Caco-2 (cell line): ENCODE measurements at regions not wholly inside any gene's neighbourhood (a gene's known extent, or its start where the extent isn't known, plus 50 kb on each side); places are given as distances from the start of the nearest gene placed in this dataset.

Source experiments
- BruUV-seq: library from RNA; stranded (reverse); fragments of 400-500 nt; replicated peaks from 2 replicates; lab custom pipeline; 2021; lab: Mats Ljungman, UMichigan
- CTCF ChIA-PET: fragments of 300-600 bp; sonication (Branson Sonifier 250); formaldehyde crosslinking; loops from one replicate; lab custom pipeline; 2022; ENCODE audit warnings: antibody characterized with exemption; lab: Charles Lee
- POLR2A ChIA-PET: fragments of 300-600 bp; sonication (Branson Sonifier 250); formaldehyde crosslinking; loops from one replicate; lab custom pipeline; 2022; ENCODE audit warnings: antibody characterized with exemption; lab: Charles Lee
- DNase-seq, 2 experiments: peaks; one replicate each; pipeline versions ENCODE4 v3.0.0 to v3.0.0-alpha.2; 2020 to 2022
- H3K27me3 ChIP-seq: replicated peaks from 2 replicates; pipeline ENCODE4 v1.6.0; 2011; ENCODE audit warnings: low read length; ENCODE audit not compliant: control insufficient read depth, insufficient read depth
- H3K36me3 ChIP-seq: 2 replicates; pipeline ENCODE4 v1.5.1; 2011; ENCODE audit warnings: low read length; ENCODE audit not compliant: control insufficient read depth, insufficient read depth
- H3K4me1 ChIP-seq: fragments of 250-450 bp; sonication (Bioruptor Pico); 2 replicates; pipeline ENCODE4 v1.5.1; 2020; ENCODE audit warnings: mild to moderate bottlenecking
- H3K4me3 ChIP-seq: 2 replicates; pipeline ENCODE4 v1.5.1; 2011; ENCODE audit warnings: low read depth, mild to moderate bottlenecking, control low read depth, low read length
- H3K9me3 ChIP-seq: fragments of 250-450 bp; sonication (Bioruptor Pico); 2 replicates; pipeline ENCODE4 v1.5.1; 2020; ENCODE audit warnings: mild to moderate bottlenecking, moderate library complexity
- H3K27ac Mint-ChIP-seq: one replicate; pipeline ENCODE4 v1.8.0; 2022; ENCODE audit warnings: mixed read lengths; ENCODE audit not compliant: unreplicated experiment
- H3K27me3 Mint-ChIP-seq: one replicate; pipeline ENCODE4 v1.8.0; 2022; ENCODE audit warnings: mixed read lengths; ENCODE audit not compliant: insufficient read depth, unreplicated experiment
- H3K36me3 Mint-ChIP-seq: one replicate; pipeline ENCODE4 v1.8.0; 2022; ENCODE audit warnings: mild to moderate bottlenecking, mixed read lengths; ENCODE audit not compliant: insufficient read depth, unreplicated experiment
- H3K4me1 Mint-ChIP-seq: one replicate; pipeline ENCODE4 v1.8.0; 2022; ENCODE audit warnings: low read depth, mixed read lengths; ENCODE audit not compliant: unreplicated experiment
- H3K4me3 Mint-ChIP-seq: one replicate; pipeline ENCODE4 v1.8.0; 2022; ENCODE audit warnings: mild to moderate bottlenecking, moderate library complexity, mixed read lengths; ENCODE audit not compliant: unreplicated experiment
- H3K9me3 Mint-ChIP-seq: one replicate; pipeline ENCODE4 v1.8.0; 2022; ENCODE audit warnings: mixed read lengths; ENCODE audit not compliant: unreplicated experiment
- intact Hi-C: fragments of 100-400 bp; cut with micrococcal nuclease; formaldehyde crosslinking; loops from one replicate; pipeline ENCODE4 v1.10.0; 2022; ENCODE audit not compliant: unreplicated experiment
- TF ChIP-seq, protein P1 (sequence below), 2 experiments: fragments of 200-600 bp in 1 of 2; IDR thresholded peaks; 1 replicate in 1 of 2; 2 replicates in 1 of 2; pipeline versions ENCODE4 v1.5.1 to v1.8.0; 2011 to 2022; ENCODE audit warnings: antibody characterized with exemption in 1 of 2, control low read depth in 1 of 2, inconsistent platforms in 1 of 2, low read depth in 1 of 2, low read length in 1 of 2, mild to moderate bottlenecking in 1 of 2, moderate library complexity in 1 of 2; ENCODE audit not compliant: insufficient read depth in 1 of 2, severe bottlenecking in 1 of 2, unreplicated experiment in 1 of 2

DNA sequence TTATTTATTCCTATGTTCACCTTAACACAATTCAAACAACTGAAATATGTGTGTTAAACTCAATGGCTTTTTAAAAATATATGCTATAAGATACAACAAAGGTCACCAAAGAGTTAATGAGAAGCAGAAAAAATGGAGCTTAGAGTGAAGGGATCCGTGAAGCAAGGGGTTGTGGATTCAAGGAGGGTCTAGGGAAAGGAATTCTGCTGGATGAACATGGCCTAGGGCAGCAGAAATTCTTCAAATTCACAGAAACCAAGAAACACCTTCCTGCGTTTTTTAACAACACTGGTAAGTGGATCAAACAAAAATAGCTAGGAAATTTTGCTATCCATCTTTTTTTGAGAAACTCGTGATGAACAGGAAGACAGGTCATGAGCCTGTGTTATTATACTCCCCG lies 59.3 kb upstream of the PLSCR5 start:
- Mint-ChIP-seq H3K4me1 (no peaks in the 10 kb centered on the region), H3K27ac (no peak overlapping the region), H3K9me3 (no peaks in the 10 kb centered on the region), H3K27me3 (peaks cover 3% of the 10 kb centered on the region), H3K36me3 (no peaks in the 10 kb centered on the region), H3K4me3 (no peak overlapping the region)
- TF ChIP-seq, protein P1, sequence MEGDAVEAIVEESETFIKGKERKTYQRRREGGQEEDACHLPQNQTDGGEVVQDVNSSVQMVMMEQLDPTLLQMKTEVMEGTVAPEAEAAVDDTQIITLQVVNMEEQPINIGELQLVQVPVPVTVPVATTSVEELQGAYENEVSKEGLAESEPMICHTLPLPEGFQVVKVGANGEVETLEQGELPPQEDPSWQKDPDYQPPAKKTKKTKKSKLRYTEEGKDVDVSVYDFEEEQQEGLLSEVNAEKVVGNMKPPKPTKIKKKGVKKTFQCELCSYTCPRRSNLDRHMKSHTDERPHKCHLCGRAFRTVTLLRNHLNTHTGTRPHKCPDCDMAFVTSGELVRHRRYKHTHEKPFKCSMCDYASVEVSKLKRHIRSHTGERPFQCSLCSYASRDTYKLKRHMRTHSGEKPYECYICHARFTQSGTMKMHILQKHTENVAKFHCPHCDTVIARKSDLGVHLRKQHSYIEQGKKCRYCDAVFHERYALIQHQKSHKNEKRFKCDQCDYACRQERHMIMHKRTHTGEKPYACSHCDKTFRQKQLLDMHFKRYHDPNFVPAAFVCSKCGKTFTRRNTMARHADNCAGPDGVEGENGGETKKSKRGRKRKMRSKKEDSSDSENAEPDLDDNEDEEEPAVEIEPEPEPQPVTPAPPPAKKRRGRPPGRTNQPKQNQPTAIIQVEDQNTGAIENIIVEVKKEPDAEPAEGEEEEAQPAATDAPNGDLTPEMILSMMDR (IDR thresholded peaks at IDR 0.05; ENCODE audit: insufficient read depth in 1 of 2, low read depth in 1 of 2, low read length in 1 of 2, severe bottlenecking in 1 of 2, unreplicated experiment in 1 of 2): no peak
- no TSS peak for BruUV-seq
- Histone ChIP-seq H3K4me3 (no peak overlapping the region), H3K36me3 (no peaks in the 10 kb centered on the region), H3K27me3 (no peaks in the 10 kb centered on the region), H3K9me3 (peaks cover 8% of the 10 kb centered on the region; the same call in 1 of the 2 replicates), H3K4me1 (no peaks in the 10 kb centered on the region)
- ChIA-PET POLR2A (no interaction called here), CTCF (no interaction called here)
- intact Hi-C loops: no loop called here
- DNase-seq: no peak

GRCh38 chr3:146658841-146659240 lies 53.7 kb upstream of the PLSCR5 start:
- CTCF ChIA-PET: no interaction called here
- TF ChIP-seq, protein P1 (IDR thresholded peaks at IDR 0.05; ENCODE audit: insufficient read depth in 1 of 2, low read depth in 1 of 2, low read length in 1 of 2, severe bottlenecking in 1 of 2, unreplicated experiment in 1 of 2): no peak

GRCh38 chr3:146655333-146655996 lies 50.3 kb upstream of the PLSCR5 start:
- H3K27me3 ChIP-seq: no peaks in the 10 kb centered on the region
- ChIA-PET POLR2A (no interaction called here), CTCF (no interaction called here)
- Mint-ChIP-seq H3K36me3 (no peaks in the 10 kb centered on the region), H3K27me3 (peaks cover 3% of the 10 kb centered on the region), H3K9me3 (no peaks in the 10 kb centered on the region), H3K4me3 (no peak overlapping the region), H3K4me1 (no peaks in the 10 kb centered on the region), H3K27ac (no peak overlapping the region)
- peaks cover 8% of the 10 kb centered on the region; the same call in 1 of the 2 replicates for H3K9me3 ChIP-seq
- intact Hi-C loops: no loop called here
- no peak overlapping the region for H3K4me3 ChIP-seq
- H3K36me3 ChIP-seq: no peaks in the 10 kb centered on the region
- no TSS peak for BruUV-seq
- TF ChIP-seq, protein P1 (IDR thresholded peaks at IDR 0.05; ENCODE audit: insufficient read depth in 1 of 2, low read depth in 1 of 2, low read length in 1 of 2, severe bottlenecking in 1 of 2, unreplicated experiment in 1 of 2): no peak
- DNase-seq: no peak
- no peaks in the 10 kb centered on the region for H3K4me1 ChIP-seq

More at GRCh38 chr3:146658841-146659240, 53.7 kb upstream of the PLSCR5 start:
- H3K9me3 Mint-ChIP-seq: no peaks in the 10 kb centered on the region
- intact Hi-C loops: no loop called here
- no TSS peak for BruUV-seq
- no peak overlapping the region for H3K4me3 Mint-ChIP-seq
- H3K4me1 Mint-ChIP-seq: no peaks in the 10 kb centered on the region
- Histone ChIP-seq H3K27me3 (no peaks in the 10 kb centered on the region), H3K36me3 (no peaks in the 10 kb centered on the region), H3K4me1 (no peaks in the 10 kb centered on the region), H3K4me3 (no peak overlapping the region), H3K9me3 (peaks cover 8% of the 10 kb centered on the region; the same call in 1 of the 2 replicates)
- H3K27me3 Mint-ChIP-seq: peaks cover 3% of the 10 kb centered on the region
- POLR2A ChIA-PET: no interaction called here
- H3K27ac Mint-ChIP-seq: no peak overlapping the region
- no peaks in the 10 kb centered on the region for H3K36me3 Mint-ChIP-seq
- DNase-seq: no peak
